Transverse colon (tissue), 4 donors: ENCODE measurements at regions not wholly inside any gene's neighbourhood (a gene's known extent, or its start where the extent isn't known, plus 50 kb on each side); places are given as distances from the start of the nearest gene placed in this dataset.

Experiments
- DNase-seq: peaks from one replicate; pipeline ENCODE4 v3.0.0-alpha.2; 2019
- H3K27ac ChIP-seq, 4 donors: fragments of 200-600 bp; sonication (generic); 2 replicates each; pipeline ENCODE4 v1.5.1; 2016 to 2018; ENCODE audit warnings: inconsistent platforms in 4 of 4
- H3K27me3 ChIP-seq: fragments of 200-600 bp; sonication (generic); 2 replicates; pipeline ENCODE4 v1.5.1; 2017; ENCODE audit warnings: inconsistent platforms
- H3K36me3 ChIP-seq, 4 donors: fragments of 200-600 bp; sonication (generic); 2 replicates each; pipeline ENCODE4 v1.5.1; 2017 to 2019; ENCODE audit warnings: inconsistent platforms in 4 of 4
- H3K4me1 ChIP-seq, 4 donors: fragments of 200-600 bp; sonication (generic); 2 replicates each; pipeline ENCODE4 v1.5.1; 2017 to 2020; ENCODE audit warnings: inconsistent platforms in 4 of 4
- H3K4me3 ChIP-seq, 4 donors: fragments of 200-600 bp; sonication (generic); 1 replicate in 1 of 4; 2 replicates in 3 of 4; pipeline versions ENCODE4 v1.5.1 to v1.6.1; 2017 to 2019; ENCODE audit warnings: inconsistent platforms in 4 of 4
- H3K9me3 ChIP-seq, 2 donors: fragments of 200-600 bp; sonication (generic); 2 replicates each; pipeline ENCODE4 v1.5.1; 2017 to 2019; ENCODE audit warnings: inconsistent platforms in 2 of 2
- EP300 ChIP-seq: sonication (generic); formaldehyde crosslinking; IDR thresholded peaks from one replicate; pipeline ENCODE4 v1.6.1; 2017; ENCODE audit warnings: antibody characterized with exemption, low read depth
- POLR2A ChIP-seq: fragments of 450-650 bp; IDR thresholded peaks from one replicate; pipeline ENCODE4 v1.6.1; 2016; ENCODE audit warnings: antibody characterized with exemption, mild to moderate bottlenecking, moderate library complexity
- POLR2AphosphoS5 ChIP-seq, 3 donors: sonication (generic); formaldehyde crosslinking; IDR thresholded peaks; one replicate each; pipeline ENCODE4 v1.6.1; 2016; ENCODE audit warnings: antibody characterized with exemption in 3 of 3
- whole genome bisulfite sequencing, 2 donors: methylation state at CpG; one replicate each; pipeline ENCODE4 v1.1.5; 2018; ENCODE audit warnings: low coverage in 1 of 2; 5-methylcytosine and 5-hydroxymethylcytosine counted together
- in situ Hi-C, 4 donors: fragments of 200-750 bp; cut with MboI; loops; one replicate each; pipeline versions ENCODE4 v1.15.0 to v1.15.1; 2017; ENCODE audit warnings: low sequenced_read_pairs in 3 of 4, low pct_ligation_motif_present in 1 of 4, low pct_unique_long_range_greater_than_20kb in 1 of 4
- intact Hi-C: fragments of 100-400 bp; cut with DNase I; formaldehyde crosslinking; loops from one replicate; pipeline ENCODE4 v1.15.1; 2023; ENCODE audit warnings: low total_unique reads
- TF ChIP-seq, protein P1 (sequence below), 5 experiments: fragments of 200-600 bp in 3 of 5; fragments of 450-650 bp in 2 of 5; sonication (generic) in 3 of 5; IDR thresholded peaks; 1 replicate in 2 of 5; 2 replicates in 3 of 5; pipeline ENCODE4 v1.5.1; 2016 to 2017; ENCODE audit warnings: antibody characterized with exemption in 5 of 5, inconsistent platforms in 3 of 5, mild to moderate bottlenecking in 2 of 5, moderate library complexity in 1 of 5

GRCh38 chr3:24804095-24804494, 309.4 kb upstream of the THRB start:
- intact Hi-C loops, result no loop called here

GRCh38 chr3:24810881-24811280, 316.2 kb upstream of the THRB start:
- no peak overlapping the region for H3K4me3 ChIP-seq
- H3K27ac ChIP-seq, result no peak overlapping the region
- TF ChIP-seq, protein P1, sequence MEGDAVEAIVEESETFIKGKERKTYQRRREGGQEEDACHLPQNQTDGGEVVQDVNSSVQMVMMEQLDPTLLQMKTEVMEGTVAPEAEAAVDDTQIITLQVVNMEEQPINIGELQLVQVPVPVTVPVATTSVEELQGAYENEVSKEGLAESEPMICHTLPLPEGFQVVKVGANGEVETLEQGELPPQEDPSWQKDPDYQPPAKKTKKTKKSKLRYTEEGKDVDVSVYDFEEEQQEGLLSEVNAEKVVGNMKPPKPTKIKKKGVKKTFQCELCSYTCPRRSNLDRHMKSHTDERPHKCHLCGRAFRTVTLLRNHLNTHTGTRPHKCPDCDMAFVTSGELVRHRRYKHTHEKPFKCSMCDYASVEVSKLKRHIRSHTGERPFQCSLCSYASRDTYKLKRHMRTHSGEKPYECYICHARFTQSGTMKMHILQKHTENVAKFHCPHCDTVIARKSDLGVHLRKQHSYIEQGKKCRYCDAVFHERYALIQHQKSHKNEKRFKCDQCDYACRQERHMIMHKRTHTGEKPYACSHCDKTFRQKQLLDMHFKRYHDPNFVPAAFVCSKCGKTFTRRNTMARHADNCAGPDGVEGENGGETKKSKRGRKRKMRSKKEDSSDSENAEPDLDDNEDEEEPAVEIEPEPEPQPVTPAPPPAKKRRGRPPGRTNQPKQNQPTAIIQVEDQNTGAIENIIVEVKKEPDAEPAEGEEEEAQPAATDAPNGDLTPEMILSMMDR (IDR thresholded peaks at IDR 0.05), result no peak
- no peak for TF ChIP-seq POLR2A
- TF ChIP-seq EP300, result no peak
- TF ChIP-seq POLR2AphosphoS5 (IDR thresholded peaks at IDR 0.05), result no peak
- in situ Hi-C loops (no loop called here), intact Hi-C loops (no loop called here)
- DNase-seq, result no peak
- H3K9me3 ChIP-seq, result no peaks in the 10 kb centered on the region
- H3K36me3 ChIP-seq, result no peaks in the 10 kb centered on the region
- H3K4me1 ChIP-seq, result no peaks in the 10 kb centered on the region
- H3K27me3 ChIP-seq, result no peaks in the 10 kb centered on the region
- 47 to 56% methylated on average over 2 to 5 of the region's 5 CpGs for WGBS, 2 donors

More at GRCh38 chr3:24804095-24804494, 309.4 kb upstream of the THRB start:
- no peak for DNase-seq
- Histone ChIP-seq H3K27ac (no peak overlapping the region), H3K4me3 (no peak overlapping the region), H3K27me3 (no peaks in the 10 kb centered on the region), H3K36me3 (no peaks in the 10 kb centered on the region), H3K9me3 (no peaks in the 10 kb centered on the region), H3K4me1 (no peaks in the 10 kb centered on the region)
- in situ Hi-C loops, result no loop called here
- 84 to 100% methylated on average over 1 of the region's 1 CpG for WGBS, 2 donors
- TF ChIP-seq POLR2AphosphoS5 (IDR thresholded peaks at IDR 0.05) (no peak), POLR2A (no peak), EP300 (no peak)
- TF ChIP-seq, protein P1 (IDR thresholded peaks at IDR 0.05), result no peak

- no peaks in the 10 kb centered on the region for H3K4me1 ChIP-seq
- H3K4me3 ChIP-seq, result no peak overlapping the region
- H3K27me3 ChIP-seq, result no peaks in the 10 kb centered on the region
- DNase-seq, result no peak
- 39 to 40% methylated on average over 1 of the region's 1 CpG for WGBS, 2 donors
- no peaks in the 10 kb centered on the region for H3K9me3 ChIP-seq
- intact Hi-C loops (loop anchor here (2.0 kb wide), 1 partner anchor 49 kb away; no protein-coding TSS in a partner anchor), in situ Hi-C loops (no loop called here)
- no peak overlapping the region for H3K27ac ChIP-seq
- no peaks in the 10 kb centered on the region for H3K36me3 ChIP-seq
- TF ChIP-seq POLR2AphosphoS5 (IDR thresholded peaks at IDR 0.05) (no peak), POLR2A (no peak), EP300 (no peak)
- TF ChIP-seq, protein P1 (IDR thresholded peaks at IDR 0.05), result no peak
Observed at GRCh38 chr3:24812116-24812515, 317.5 kb upstream of the THRB start.

GRCh38 chr3:24818055-24818454, 323.4 kb upstream of the THRB start:
- no peaks in the 10 kb centered on the region for H3K9me3 ChIP-seq

More at GRCh38 chr3:24818055-24818454, 323.4 kb upstream of the THRB start:
- no peaks in the 10 kb centered on the region for H3K27me3 ChIP-seq
- in situ Hi-C loops, result no loop called here
- no peak overlapping the region for H3K4me3 ChIP-seq
- no peak overlapping the region for H3K27ac ChIP-seq
- DNase-seq, result no peak
- H3K36me3 ChIP-seq, result no peaks in the 10 kb centered on the region
- no peak for TF ChIP-seq POLR2AphosphoS5 (IDR thresholded peaks at IDR 0.05)
- TF ChIP-seq, protein P1 (IDR thresholded peaks at IDR 0.05), result no peak
- no peak for TF ChIP-seq POLR2A
- no peak for TF ChIP-seq EP300
- intact Hi-C loops, result no loop called here
- H3K4me1 ChIP-seq, result no peaks in the 10 kb centered on the region
- WGBS, 2 donors, result 68 to 78% methylated on average over 1 of the region's 1 CpG
